DOHH2 (cell line): ENCODE measurements at regions not wholly inside any gene's neighbourhood (a gene's known extent, or its start where the extent isn't known, plus 50 kb on each side); places are given as distances from the start of the nearest gene placed in this dataset.

Experiments
- H3F3A ChIP-seq: fragments of 200-600 bp; sonication (generic), shearing (Covaris generic); 2 replicates; pipeline ENCODE4 v1.6.0; 2016; ENCODE audit warnings: antibody characterized with exemption, mild to moderate bottlenecking; ENCODE audit not compliant: control insufficient read depth, insufficient read depth
- H3K27ac ChIP-seq: fragments of 200-600 bp; sonication (generic); 2 replicates; pipeline ENCODE4 v1.5.1; 2014; ENCODE audit warnings: low read depth, mild to moderate bottlenecking, low read length, moderate library complexity
- H3K27me3 ChIP-seq: fragments of 200-600 bp; sonication (generic); 2 replicates; pipeline ENCODE4 v1.6.1; 2014; ENCODE audit warnings: mild to moderate bottlenecking, low read length, mixed read lengths; ENCODE audit not compliant: control insufficient read depth
- H3K36me3 ChIP-seq: fragments of 200-600 bp; sonication (generic); 2 replicates; pipeline ENCODE4 v1.6.1; 2014; ENCODE audit warnings: mild to moderate bottlenecking, low read length, moderate library complexity, mixed read lengths; ENCODE audit not compliant: control insufficient read depth
- H3K4me1 ChIP-seq: fragments of 200-600 bp; sonication (generic); 2 replicates; pipeline ENCODE4 v1.6.1; 2014; ENCODE audit warnings: mild to moderate bottlenecking, low read length, mixed read lengths; ENCODE audit not compliant: control insufficient read depth
- H3K4me2 ChIP-seq: fragments of 200-600 bp; sonication (generic); 2 replicates; pipeline ENCODE4 v1.6.0; 2014; ENCODE audit warnings: mild to moderate bottlenecking, low read length, moderate library complexity
- H3K4me3 ChIP-seq: fragments of 200-600 bp; sonication (generic); 2 replicates; pipeline ENCODE4 v1.5.1; 2014; ENCODE audit warnings: mild to moderate bottlenecking, low read length, mixed read lengths
- H3K79me2 ChIP-seq: fragments of 200-600 bp; sonication (generic); 2 replicates; pipeline ENCODE4 v1.6.1; 2014; ENCODE audit warnings: mild to moderate bottlenecking, low read length, mixed read lengths; ENCODE audit not compliant: control insufficient read depth
- H3K9me2 ChIP-seq: fragments of 200-600 bp; sonication (generic); replicated peaks from 2 replicates; pipeline ENCODE4 v1.6.1; 2014; ENCODE audit warnings: mild to moderate bottlenecking, low read length, mixed read lengths; ENCODE audit not compliant: control insufficient read depth
- H3K9me3 ChIP-seq: fragments of 200-600 bp; sonication (generic); 2 replicates; pipeline ENCODE4 v1.6.1; 2014; ENCODE audit warnings: antibody characterized with exemption, low read length, mixed read lengths; ENCODE audit not compliant: control insufficient read depth, insufficient read depth
- H4K20me1 ChIP-seq: fragments of 200-600 bp; sonication (generic); 2 replicates; pipeline ENCODE4 v1.6.0; 2014; ENCODE audit warnings: low read depth, mild to moderate bottlenecking, antibody characterized with exemption, low read length, moderate library complexity; ENCODE audit not compliant: control insufficient read depth, insufficient read depth
- CTCF ChIP-seq: fragments of 200-600 bp; sonication (generic); IDR thresholded peaks from one replicate; pipeline ENCODE4 v1.5.1; 2014; ENCODE audit warnings: antibody characterized with exemption, mild to moderate bottlenecking, low read depth, low read length; ENCODE audit not compliant: poor library complexity, severe bottlenecking
- EZH2phosphoT487 ChIP-seq: fragments of 200-600 bp; sonication (generic); IDR thresholded peaks from 2 replicates; pipeline ENCODE4 v1.6.1; 2017; ENCODE audit warnings: borderline replicate concordance, mild to moderate bottlenecking, antibody characterized with exemption, low read length, moderate library complexity, mixed read lengths

- Histone ChIP-seq H3K79me2 (no peaks in the 10 kb centered on the region), H3K9me2 (no peaks in the 10 kb centered on the region), H3K27ac (no peak overlapping the region), H3K27me3 (no peaks in the 10 kb centered on the region), H4K20me1 (no peaks in the 10 kb centered on the region), H3K4me1 (no peaks in the 10 kb centered on the region), H3K36me3 (no peaks in the 10 kb centered on the region), H3K4me3 (no peak overlapping the region), H3F3A (no peaks in the 10 kb centered on the region), H3K4me2 (no peak overlapping the region), H3K9me3 (no peaks in the 10 kb centered on the region)
- TF ChIP-seq CTCF (no peak), EZH2phosphoT487 (no peak)
These were observed 144.7 kb downstream of the ENGASE start for GRCh38 chr17:79219208-79219935.

GRCh38 chr17:79218825-79219200 lies 144.2 kb downstream of the ENGASE start:
- no peaks in the 10 kb centered on the region for H3K27me3 ChIP-seq
- no peak overlapping the region for H3K27ac ChIP-seq
- H3K9me2 ChIP-seq = no peaks in the 10 kb centered on the region
- H3F3A ChIP-seq = no peaks in the 10 kb centered on the region
- no peaks in the 10 kb centered on the region for H3K9me3 ChIP-seq
- no peaks in the 10 kb centered on the region for H3K36me3 ChIP-seq
- no peaks in the 10 kb centered on the region for H4K20me1 ChIP-seq
- no peaks in the 10 kb centered on the region for H3K4me1 ChIP-seq
- H3K4me3 ChIP-seq = no peak overlapping the region
- TF ChIP-seq CTCF (no peak), EZH2phosphoT487 (no peak)
- H3K79me2 ChIP-seq = no peaks in the 10 kb centered on the region
- no peak overlapping the region for H3K4me2 ChIP-seq

- Histone ChIP-seq H3K27me3 (no peaks in the 10 kb centered on the region), H3K36me3 (no peaks in the 10 kb centered on the region), H3K27ac (no peak overlapping the region), H3K4me2 (no peak overlapping the region), H4K20me1 (no peaks in the 10 kb centered on the region), H3K9me2 (no peaks in the 10 kb centered on the region), H3K4me1 (no peaks in the 10 kb centered on the region), H3K4me3 (no peak overlapping the region), H3K79me2 (no peaks in the 10 kb centered on the region), H3F3A (no peaks in the 10 kb centered on the region), H3K9me3 (no peaks in the 10 kb centered on the region)
- TF ChIP-seq CTCF (no peak), EZH2phosphoT487 (no peak)
These were observed 143.7 kb downstream of the ENGASE start for GRCh38 chr17:79218175-79218824.
